ENCODE measurements at regions not wholly inside any gene's neighbourhood (a gene's known extent, or its start where the extent isn't known, plus 50 kb on each side); places are given as distances from the start of the nearest gene placed in this dataset.
A peak's percentile ranks its signal among the peaks of the same experiment; 100 is the strongest.

- DNase-seq (ENCODE audit: extremely low spot score), result no peak
- ChIA-PET POLR2A (no interaction called here), CTCF (no interaction called here)
- TF ChIP-seq ARNT (IDR thresholded peaks at IDR 0.05), result no peak
- no peak for TF ChIP-seq ELF4 (IDR thresholded peaks at IDR 0.05)
- TF ChIP-seq SP1 (IDR thresholded peaks at IDR 0.05), result no peak
- TF ChIP-seq TARDBP (IDR thresholded peaks at IDR 0.05), result no peak
- TF ChIP-seq LEF1 (IDR thresholded peaks at IDR 0.05; ENCODE audit: borderline replicate concordance), result no peak
- TF ChIP-seq PKNOX1 (IDR thresholded peaks at IDR 0.05), result no peak
- TF ChIP-seq FOXA1 (IDR thresholded peaks at IDR 0.05), result no peak
- no peak for TF ChIP-seq NFRKB (IDR thresholded peaks at IDR 0.05)
- TF ChIP-seq FOXM1 (IDR thresholded peaks at IDR 0.05; ENCODE audit: borderline replicate concordance), result no peak
- TF ChIP-seq BHLHE40 (IDR thresholded peaks at IDR 0.05; ENCODE audit: borderline replicate concordance), result no peak
Observed at GRCh38 chr2:45218297-45218696, 209.0 kb upstream of the SIX2 start.

- no peak for DNase-seq (ENCODE audit: extremely low spot score)
- POLR2A ChIA-PET, result no interaction called here
- no peak for TF ChIP-seq NFRKB (IDR thresholded peaks at IDR 0.05)
- no peak for TF ChIP-seq ZNF384 (IDR thresholded peaks at IDR 0.05)
- TF ChIP-seq ELF4 (IDR thresholded peaks at IDR 0.05), result no peak
- TF ChIP-seq CTBP1 (IDR thresholded peaks at IDR 0.05; ENCODE audit: borderline replicate concordance), result no peak
- CTCF ChIA-PET, result no interaction called here
Observed at GRCh38 chr2:45216118-45216517, 206.9 kb upstream of the SIX2 start.

- TF ChIP-seq NFRKB (IDR thresholded peaks at IDR 0.05), result no peak
- ChIA-PET POLR2A (no interaction called here), CTCF (no interaction called here)
Observed at GRCh38 chr2:45214550-45214949, 205.3 kb upstream of the SIX2 start.

GRCh38 chr2:45212953-45213635 lies 203.8 kb upstream of the SIX2 start:
- no peak for DNase-seq (ENCODE audit: extremely low spot score)
- ChIA-PET CTCF (no interaction called here), POLR2A (interaction anchor here (0.9 kb wide), 1 partner anchor 203 kb away, joined by 3 read pairs; no protein-coding TSS in a partner anchor)
- TF ChIP-seq FOXK2 (IDR thresholded peaks at IDR 0.05) (no peak), SP1 (IDR thresholded peaks at IDR 0.05) (no peak), L3MBTL2 (conservative IDR thresholded peaks at IDR 0.05) (no peak), HDGF (IDR thresholded peaks at IDR 0.05; ENCODE audit: borderline replicate concordance) (no peak), CTBP1 (IDR thresholded peaks at IDR 0.05; ENCODE audit: borderline replicate concordance) (no peak), TARDBP (IDR thresholded peaks at IDR 0.05) (no peak), NFRKB (IDR thresholded peaks at IDR 0.05) (no peak), ARNT (IDR thresholded peaks at IDR 0.05) (no peak), LEF1 (IDR thresholded peaks at IDR 0.05; ENCODE audit: borderline replicate concordance) (no peak), SUZ12 (IDR thresholded peaks at IDR 0.05) (no peak), BHLHE40 (IDR thresholded peaks at IDR 0.05; ENCODE audit: borderline replicate concordance) (no peak), ELF4 (IDR thresholded peaks at IDR 0.05) (no peak), PKNOX1 (IDR thresholded peaks at IDR 0.05) (no peak), FOXA1 (IDR thresholded peaks at IDR 0.05) (no peak), FOXM1 (IDR thresholded peaks at IDR 0.05; ENCODE audit: borderline replicate concordance) (no peak)

More at GRCh38 chr2:45214550-45214949, 205.3 kb upstream of the SIX2 start:
- DNase-seq (ENCODE audit: extremely low spot score), result no peak

GRCh38 chr2:45211636-45212035 lies 202.4 kb upstream of the SIX2 start:
- TF ChIP-seq FOXA1 (IDR thresholded peaks at IDR 0.05), result no peak
- TF ChIP-seq SP1 (IDR thresholded peaks at IDR 0.05), result no peak
- TF ChIP-seq ARNT (IDR thresholded peaks at IDR 0.05), result no peak
- TF ChIP-seq NFRKB (IDR thresholded peaks at IDR 0.05), result no peak
- no peak for TF ChIP-seq ELF4 (IDR thresholded peaks at IDR 0.05)
- TF ChIP-seq PKNOX1 (IDR thresholded peaks at IDR 0.05), result no peak
- TF ChIP-seq L3MBTL2 (conservative IDR thresholded peaks at IDR 0.05), result no peak
- no peak for TF ChIP-seq ZNF384 (IDR thresholded peaks at IDR 0.05)
- TF ChIP-seq LEF1 (IDR thresholded peaks at IDR 0.05; ENCODE audit: borderline replicate concordance), result no peak
- no peak for TF ChIP-seq SUZ12 (IDR thresholded peaks at IDR 0.05)
- no peak for TF ChIP-seq TARDBP (IDR thresholded peaks at IDR 0.05)
- ChIA-PET POLR2A (no interaction called here), CTCF (no interaction called here)
- DNase-seq (ENCODE audit: extremely low spot score), result no peak

GRCh38 chr2:45210462-45211195 lies 201.4 kb upstream of the SIX2 start:
- TF ChIP-seq PKNOX1 (IDR thresholded peaks at IDR 0.05) (0 out of 2 replicates have a peak, but pooled peaks have one; percentile 17), ZNF384 (IDR thresholded peaks at IDR 0.05) (no peak)
- CTCF ChIA-PET, result no interaction called here
- POLR2A ChIA-PET, result no interaction called here
- no peak for DNase-seq (ENCODE audit: extremely low spot score)
